ENCODE measurements at regions not wholly inside any gene's neighbourhood (a gene's known extent, or its start where the extent isn't known, plus 50 kb on each side); places are given as distances from the start of the nearest gene placed in this dataset.

DNA sequence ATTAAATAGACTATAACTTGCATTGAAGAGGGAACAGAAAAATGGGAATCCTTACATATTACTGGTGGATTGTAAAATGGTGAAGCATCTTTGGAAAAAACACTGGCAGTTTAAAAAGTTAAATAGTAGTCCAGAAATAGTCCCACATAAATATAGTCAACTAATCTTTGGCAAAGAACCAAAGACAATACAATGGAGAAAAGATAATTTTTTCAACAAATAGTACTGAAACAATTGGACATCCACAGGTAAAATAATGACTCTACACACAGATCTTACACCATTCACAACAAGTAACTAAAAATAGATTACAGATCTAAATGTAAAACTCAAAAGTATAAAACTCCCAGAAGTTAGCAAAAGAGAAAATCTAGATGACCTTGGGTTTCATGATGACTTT lies 259.1 kb upstream of the CEP162 start:
- DNase-seq (no peak), ATAC-seq (no peak)
- intact Hi-C loops (cut with DNase I; ENCODE audit: low total_unique reads): loop anchor here (10.0 kb wide), 1 partner anchor 472 kb away; no protein-coding TSS in a partner anchor
- TF ChIP-seq POLR2A (IDR thresholded peaks at IDR 0.05): no peak
- TF ChIP-seq, protein P1, sequence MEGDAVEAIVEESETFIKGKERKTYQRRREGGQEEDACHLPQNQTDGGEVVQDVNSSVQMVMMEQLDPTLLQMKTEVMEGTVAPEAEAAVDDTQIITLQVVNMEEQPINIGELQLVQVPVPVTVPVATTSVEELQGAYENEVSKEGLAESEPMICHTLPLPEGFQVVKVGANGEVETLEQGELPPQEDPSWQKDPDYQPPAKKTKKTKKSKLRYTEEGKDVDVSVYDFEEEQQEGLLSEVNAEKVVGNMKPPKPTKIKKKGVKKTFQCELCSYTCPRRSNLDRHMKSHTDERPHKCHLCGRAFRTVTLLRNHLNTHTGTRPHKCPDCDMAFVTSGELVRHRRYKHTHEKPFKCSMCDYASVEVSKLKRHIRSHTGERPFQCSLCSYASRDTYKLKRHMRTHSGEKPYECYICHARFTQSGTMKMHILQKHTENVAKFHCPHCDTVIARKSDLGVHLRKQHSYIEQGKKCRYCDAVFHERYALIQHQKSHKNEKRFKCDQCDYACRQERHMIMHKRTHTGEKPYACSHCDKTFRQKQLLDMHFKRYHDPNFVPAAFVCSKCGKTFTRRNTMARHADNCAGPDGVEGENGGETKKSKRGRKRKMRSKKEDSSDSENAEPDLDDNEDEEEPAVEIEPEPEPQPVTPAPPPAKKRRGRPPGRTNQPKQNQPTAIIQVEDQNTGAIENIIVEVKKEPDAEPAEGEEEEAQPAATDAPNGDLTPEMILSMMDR (IDR thresholded peaks at IDR 0.05 in 4 of 5, conservative IDR thresholded peaks at IDR 0.05 in 1 of 5): no peak
- Histone ChIP-seq H3K4me3 (no peak overlapping the region), H3K36me3 (no peaks in the 10 kb centered on the region), H3K9me3 (no peaks in the 10 kb centered on the region), H3K27ac (no peak overlapping the region), H3K4me1 (no peaks in the 10 kb centered on the region), H3K27me3 (no peaks in the 10 kb centered on the region)
- in situ Hi-C loops (cut with MboI; ENCODE audit: low sequenced_read_pairs in 4 of 4): no loop called here

DNA sequence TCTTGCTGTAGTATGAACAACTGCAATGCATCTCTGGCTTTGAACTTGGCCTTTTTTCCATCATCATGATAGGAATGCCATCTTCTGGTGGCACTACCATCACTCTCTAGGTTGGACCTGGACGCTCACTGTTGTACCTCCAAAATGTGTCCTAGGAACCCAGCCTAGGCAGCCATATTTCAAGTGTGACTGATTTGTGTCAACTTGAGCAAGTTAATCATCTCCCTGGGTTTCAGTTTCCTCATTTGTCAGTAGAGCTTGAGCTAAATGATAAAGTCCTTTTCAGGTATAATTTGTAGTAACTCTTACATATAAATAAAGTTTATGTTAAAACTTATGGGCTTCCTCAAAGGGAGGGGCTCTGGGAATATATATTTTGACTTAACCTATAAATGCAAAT lies 241.7 kb upstream of the CEP162 start:
- no peaks in the 10 kb centered on the region for H3K9me3 ChIP-seq
- in situ Hi-C loops (cut with MboI; ENCODE audit: low sequenced_read_pairs in 4 of 4): no loop called here
- H3K27me3 ChIP-seq: no peaks in the 10 kb centered on the region
- no peak overlapping the region for H3K27ac ChIP-seq
- no peak for ATAC-seq
- H3K4me3 ChIP-seq: no peak overlapping the region
- DNase-seq: no peak
- TF ChIP-seq, protein P1 (IDR thresholded peaks at IDR 0.05 in 4 of 5, conservative IDR thresholded peaks at IDR 0.05 in 1 of 5): no peak
- no peak for TF ChIP-seq POLR2A (IDR thresholded peaks at IDR 0.05)
- H3K36me3 ChIP-seq: no peaks in the 10 kb centered on the region
- no peaks in the 10 kb centered on the region for H3K4me1 ChIP-seq
- intact Hi-C loops (cut with DNase I; ENCODE audit: low total_unique reads): no loop called here

DNA sequence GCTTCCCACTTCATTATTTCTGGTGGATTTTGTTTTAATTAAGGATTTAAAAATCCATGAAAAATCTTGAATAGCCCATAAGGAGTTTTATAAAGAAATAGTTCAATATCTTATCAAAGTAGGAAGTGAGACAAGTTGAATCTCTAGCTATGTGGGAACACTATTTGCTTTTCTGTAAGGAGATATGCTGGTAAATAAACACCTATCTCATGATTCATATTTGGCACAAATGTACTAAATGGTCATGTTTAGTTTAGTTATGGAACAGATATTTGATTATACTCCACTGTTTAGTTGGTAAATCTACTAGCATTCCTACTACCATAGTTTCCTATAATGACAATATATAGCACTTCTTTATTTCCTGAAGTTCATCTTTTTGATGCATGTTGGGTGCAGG lies 239.9 kb upstream of the CEP162 start:
- Histone ChIP-seq H3K27me3 (no peaks in the 10 kb centered on the region), H3K36me3 (no peaks in the 10 kb centered on the region), H3K9me3 (no peaks in the 10 kb centered on the region), H3K4me1 (no peaks in the 10 kb centered on the region), H3K27ac (no peak overlapping the region), H3K4me3 (no peak overlapping the region)
- no peak for DNase-seq
- TF ChIP-seq, protein P1 (IDR thresholded peaks at IDR 0.05 in 4 of 5, conservative IDR thresholded peaks at IDR 0.05 in 1 of 5): no peak
- no peak for TF ChIP-seq POLR2A (IDR thresholded peaks at IDR 0.05)
- ATAC-seq: no peak
- in situ Hi-C loops (cut with MboI; ENCODE audit: low sequenced_read_pairs in 4 of 4): no loop called here
- intact Hi-C loops (cut with DNase I; ENCODE audit: low total_unique reads): no loop called here

DNA sequence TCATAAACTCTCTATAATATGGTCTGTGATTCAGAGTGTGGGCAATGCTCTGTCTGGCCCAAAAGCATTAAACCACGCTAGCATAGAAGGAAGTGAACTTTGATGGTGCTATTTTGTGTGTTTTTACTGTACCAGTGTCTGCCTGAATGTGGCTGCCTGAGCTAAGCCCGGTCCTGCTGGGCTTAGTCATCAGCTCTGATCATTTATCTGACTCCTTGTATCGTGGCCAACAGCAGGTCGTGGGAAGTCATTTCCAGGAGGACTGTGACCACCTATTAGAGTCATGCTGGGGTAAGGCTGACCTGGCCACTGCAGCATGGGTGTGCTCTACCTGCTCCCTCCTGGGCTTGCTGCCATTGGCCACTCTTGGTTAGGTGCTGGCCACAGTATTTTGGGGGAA lies 239.1 kb upstream of the CEP162 start:
- DNase-seq: no peak
- H3K4me1 ChIP-seq: no peaks in the 10 kb centered on the region
- H3K9me3 ChIP-seq: no peaks in the 10 kb centered on the region
- intact Hi-C loops (cut with DNase I; ENCODE audit: low total_unique reads) (no loop called here), in situ Hi-C loops (cut with MboI; ENCODE audit: low sequenced_read_pairs in 4 of 4) (no loop called here)
- H3K27ac ChIP-seq: no peak overlapping the region
- TF ChIP-seq POLR2A (IDR thresholded peaks at IDR 0.05): no peak
- TF ChIP-seq, protein P1 (IDR thresholded peaks at IDR 0.05 in 4 of 5, conservative IDR thresholded peaks at IDR 0.05 in 1 of 5): no peak
- ATAC-seq: no peak
- no peak overlapping the region for H3K4me3 ChIP-seq
- H3K36me3 ChIP-seq: no peaks in the 10 kb centered on the region
- no peaks in the 10 kb centered on the region for H3K27me3 ChIP-seq

DNA sequence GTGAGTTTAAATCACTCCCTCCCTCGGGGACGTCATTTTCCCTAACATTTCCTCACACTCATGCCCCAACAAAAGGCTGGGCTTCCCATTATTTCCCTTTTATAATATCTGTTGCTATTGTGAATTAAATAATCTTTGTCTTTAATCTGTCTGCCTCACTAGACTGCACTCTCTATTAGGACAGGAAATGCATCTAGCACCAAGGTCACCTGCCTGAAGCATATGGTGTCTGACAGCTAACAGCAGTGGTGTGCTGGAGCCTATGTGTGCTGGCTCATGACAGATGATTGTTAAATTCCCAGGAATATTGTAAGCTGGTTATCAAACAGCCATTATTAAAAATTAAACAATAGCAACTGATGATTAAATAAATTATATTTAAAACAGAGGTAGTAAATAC lies 237.0 kb upstream of the CEP162 start:
- Histone ChIP-seq H3K4me1 (no peaks in the 10 kb centered on the region), H3K4me3 (no peak overlapping the region), H3K27ac (no peak overlapping the region), H3K27me3 (no peaks in the 10 kb centered on the region), H3K9me3 (no peaks in the 10 kb centered on the region), H3K36me3 (no peaks in the 10 kb centered on the region)
- TF ChIP-seq POLR2A (IDR thresholded peaks at IDR 0.05): no peak
- TF ChIP-seq, protein P1 (IDR thresholded peaks at IDR 0.05 in 4 of 5, conservative IDR thresholded peaks at IDR 0.05 in 1 of 5): no peak
- ATAC-seq: no peak
- intact Hi-C loops (cut with DNase I; ENCODE audit: low total_unique reads): no loop called here
- in situ Hi-C loops (cut with MboI; ENCODE audit: low sequenced_read_pairs in 4 of 4): no loop called here
- no peak for DNase-seq
